Superior temporal gyrus (tissue), 1 donor: ENCODE measurements at regions not wholly inside any gene's neighbourhood (a gene's known extent, or its start where the extent isn't known, plus 50 kb on each side); places are given as distances from the start of the nearest gene placed in this dataset.

Experiments
- DNase-seq: peaks from one replicate; pipeline ENCODE4 v3.0.0-alpha.2; 2016; ENCODE audit errors: extremely low spot score

DNA sequence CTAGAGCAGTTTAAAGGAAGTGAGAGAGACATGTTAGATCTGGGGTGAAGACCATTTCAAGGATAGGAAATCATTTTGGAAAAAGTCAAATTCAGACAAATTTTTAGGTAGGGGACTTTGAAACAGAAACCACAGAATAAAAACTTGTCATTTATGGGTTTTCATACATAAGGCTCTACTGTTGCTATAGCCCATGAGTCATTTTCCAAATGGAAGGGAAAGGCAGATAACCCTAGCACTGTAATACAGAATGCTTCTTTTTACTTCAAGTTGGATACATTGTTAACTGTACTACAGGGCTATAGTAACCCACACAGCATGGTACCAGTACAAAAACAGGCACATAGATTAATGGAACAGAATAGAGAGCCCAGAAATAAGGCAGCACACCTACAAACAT, 455.4 kb downstream of the EBF1 start:
- no peak for DNase-seq

DNA sequence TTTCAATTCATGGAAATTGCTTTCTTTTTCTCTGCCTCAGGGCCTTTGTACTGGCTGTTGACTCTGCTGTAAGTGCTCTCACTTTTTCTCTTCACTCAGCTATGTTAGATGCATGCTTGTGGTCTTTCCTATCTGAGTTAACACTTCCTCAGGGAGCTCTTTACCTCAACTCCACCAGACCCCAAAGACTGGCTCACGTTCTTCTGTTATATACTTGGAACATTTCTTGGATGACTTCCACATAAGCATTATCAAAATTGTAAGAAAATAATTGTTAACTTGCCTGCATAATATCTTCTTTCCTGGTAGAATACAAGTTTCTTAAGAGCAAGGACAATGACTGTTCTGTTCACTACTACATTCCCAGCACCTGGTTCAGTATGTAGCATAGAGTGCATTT, 455.9 kb downstream of the EBF1 start:
- DNase-seq = no peak

DNA sequence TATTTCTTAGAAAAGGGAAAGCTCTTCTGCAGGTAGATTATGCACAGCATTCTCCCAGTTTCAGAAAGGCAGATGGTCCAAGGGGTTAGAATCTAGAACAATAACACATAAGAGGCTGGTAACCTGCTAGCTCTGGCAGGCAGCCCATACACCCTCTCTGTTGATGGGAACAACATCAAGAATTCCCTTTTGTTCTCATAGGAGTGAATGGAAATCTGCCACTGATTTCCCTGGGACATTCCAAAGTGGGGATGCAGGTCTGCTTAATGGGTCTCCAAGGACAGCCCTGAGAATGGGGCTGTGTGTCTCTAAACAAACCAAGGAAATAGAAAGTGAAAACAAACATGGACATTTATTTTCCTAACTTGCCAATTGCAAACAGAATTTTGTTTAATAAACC, 456.8 kb downstream of the EBF1 start:
- no peak for DNase-seq

DNA sequence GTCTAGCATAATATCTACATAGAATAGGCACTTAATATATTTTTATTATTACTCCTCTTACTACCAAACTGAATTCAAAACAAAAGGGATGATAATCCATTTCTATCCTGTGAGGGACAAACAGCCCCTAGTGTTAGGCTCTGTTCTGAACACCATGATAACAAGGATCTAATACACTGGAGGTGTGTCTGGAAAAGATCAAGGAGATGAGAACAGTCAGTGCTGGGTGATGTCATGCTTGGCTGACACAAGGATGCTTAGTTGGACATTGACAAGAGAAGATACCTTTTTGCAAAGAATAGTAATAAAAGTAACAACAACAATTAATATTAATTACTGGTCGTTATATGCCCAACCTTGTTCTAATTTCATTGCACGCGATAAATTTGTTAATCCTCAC, 458.7 kb downstream of the EBF1 start:
- no peak for DNase-seq

DNA sequence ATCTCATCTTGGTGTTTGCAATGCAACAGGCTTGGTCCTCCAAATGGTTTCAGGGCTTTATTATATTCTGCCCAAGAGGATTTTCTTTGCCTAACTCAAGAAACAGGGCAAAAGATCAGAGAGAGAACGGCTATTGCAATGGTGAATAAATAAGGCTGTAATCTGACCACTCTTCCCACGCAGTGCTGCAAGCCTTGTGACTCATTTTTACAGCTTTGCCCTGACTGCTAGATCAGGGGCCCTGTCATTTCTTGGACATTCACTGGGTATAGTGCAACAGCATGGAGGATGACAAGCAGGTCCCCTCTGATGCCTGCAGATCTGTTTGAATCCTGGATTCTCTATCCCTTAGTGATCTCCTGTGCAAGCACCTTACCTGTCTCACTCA, 459.1 kb downstream of the EBF1 start:
- DNase-seq = no peak

DNA sequence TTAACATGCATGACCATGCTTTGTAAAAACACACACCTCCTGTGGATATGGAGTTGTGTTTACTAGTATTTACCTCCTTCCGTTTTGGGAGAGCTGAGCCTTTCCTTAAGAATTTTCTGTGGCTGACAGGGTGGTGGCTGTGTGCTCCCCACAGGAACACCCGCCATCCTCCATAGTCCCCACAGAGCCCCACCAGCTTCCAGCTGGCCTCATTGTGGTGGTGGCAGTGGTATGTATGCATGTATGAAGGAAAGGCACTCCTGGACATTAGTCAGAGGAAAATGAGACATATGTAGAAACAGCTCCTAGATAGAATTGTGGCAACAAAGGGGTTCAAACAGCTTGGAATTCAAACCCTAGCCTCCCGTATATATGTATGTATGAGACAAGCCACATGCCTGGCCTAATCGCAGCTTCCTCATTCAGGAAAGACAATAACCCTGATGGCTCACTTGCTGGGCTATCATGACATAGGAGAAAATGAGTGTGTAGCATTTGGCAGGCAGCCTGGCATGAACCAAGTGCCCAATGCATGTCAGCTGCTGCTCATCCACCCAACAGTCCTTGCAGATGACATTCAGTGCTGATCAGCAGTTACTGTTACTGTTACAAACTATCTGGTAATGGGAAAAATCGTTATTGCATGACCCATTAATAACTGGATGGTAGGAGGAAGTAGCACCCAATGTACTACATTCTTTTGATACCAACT, 459.7 kb downstream of the EBF1 start:
- no peak for DNase-seq

DNA sequence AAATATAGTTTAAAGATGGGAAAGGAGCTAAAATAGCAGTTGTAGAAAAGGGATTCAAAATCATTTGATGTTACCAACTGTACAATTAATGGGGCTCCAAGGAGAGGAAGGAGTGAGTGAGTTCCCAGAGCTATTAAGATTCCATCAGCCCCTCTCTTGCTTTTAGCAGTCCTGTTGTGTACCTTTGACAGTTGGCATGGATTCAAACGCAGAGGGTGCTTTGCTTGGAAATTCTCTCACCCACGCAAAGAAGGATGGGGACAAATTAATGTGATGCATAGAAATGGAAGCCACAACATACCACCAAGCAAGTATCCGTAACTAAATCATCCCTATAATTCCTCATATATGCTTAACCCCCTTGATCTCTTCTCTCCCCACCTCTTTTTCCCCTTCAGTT, 461.3 kb downstream of the EBF1 start:
- no peak for DNase-seq

DNA sequence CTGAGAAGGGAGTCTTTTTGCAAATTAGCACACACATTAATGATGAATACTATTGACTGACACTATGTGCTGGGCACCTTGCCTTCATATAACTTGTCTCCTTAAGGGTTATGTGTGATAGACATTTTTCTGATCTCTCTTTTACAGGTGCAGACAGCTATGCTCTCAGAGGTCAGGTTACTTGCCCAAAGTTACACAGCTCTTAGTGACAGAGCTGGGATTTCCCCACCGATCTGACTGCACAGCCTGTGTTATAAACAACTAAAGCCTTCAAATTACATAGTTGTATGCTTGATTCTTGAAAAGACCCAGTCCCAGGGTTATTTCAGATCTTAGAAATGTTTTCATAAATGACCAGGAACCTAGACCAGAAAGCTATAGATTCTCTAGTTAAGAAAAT, 462.7 kb downstream of the EBF1 start:
- DNase-seq = no peak

DNA sequence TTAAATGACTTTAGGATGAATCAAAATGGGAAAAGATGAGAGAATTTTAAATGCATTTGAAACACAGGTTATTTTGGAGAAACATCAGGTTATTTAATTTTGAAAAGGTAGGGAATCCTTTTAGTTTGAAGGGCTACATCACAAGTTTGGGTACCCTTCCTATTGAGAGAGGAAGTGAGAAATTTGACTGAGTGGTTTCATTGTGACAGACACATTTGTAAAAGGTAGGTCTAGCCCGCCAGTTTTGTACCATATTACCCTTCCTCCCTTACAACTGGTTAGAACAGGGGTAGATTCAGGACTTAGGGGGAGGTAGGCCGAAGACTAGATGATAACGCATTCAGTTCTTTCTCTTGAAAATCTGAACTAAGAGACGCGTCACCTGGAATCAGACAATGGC, 464.2 kb downstream of the EBF1 start:
- no peak for DNase-seq

DNA sequence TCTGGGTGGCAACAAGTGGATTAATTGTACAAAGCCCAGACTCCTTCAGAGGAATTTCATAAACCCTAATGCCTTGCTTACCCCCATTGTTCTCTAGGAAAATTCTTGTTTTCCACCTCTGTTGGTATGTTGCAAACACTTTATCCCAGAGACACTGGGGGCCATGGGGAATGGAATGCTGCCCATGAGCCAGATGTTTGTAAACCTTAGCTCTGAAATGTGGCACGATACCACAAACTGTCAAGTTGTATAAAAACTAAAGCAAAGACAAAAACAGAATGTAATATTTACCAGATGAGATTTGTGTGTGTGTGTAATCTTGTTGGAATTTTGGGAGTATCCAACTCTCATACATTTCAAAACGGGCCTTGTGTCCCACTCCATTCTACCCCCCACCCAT, 465.0 kb downstream of the EBF1 start:
- no peak for DNase-seq

DNA sequence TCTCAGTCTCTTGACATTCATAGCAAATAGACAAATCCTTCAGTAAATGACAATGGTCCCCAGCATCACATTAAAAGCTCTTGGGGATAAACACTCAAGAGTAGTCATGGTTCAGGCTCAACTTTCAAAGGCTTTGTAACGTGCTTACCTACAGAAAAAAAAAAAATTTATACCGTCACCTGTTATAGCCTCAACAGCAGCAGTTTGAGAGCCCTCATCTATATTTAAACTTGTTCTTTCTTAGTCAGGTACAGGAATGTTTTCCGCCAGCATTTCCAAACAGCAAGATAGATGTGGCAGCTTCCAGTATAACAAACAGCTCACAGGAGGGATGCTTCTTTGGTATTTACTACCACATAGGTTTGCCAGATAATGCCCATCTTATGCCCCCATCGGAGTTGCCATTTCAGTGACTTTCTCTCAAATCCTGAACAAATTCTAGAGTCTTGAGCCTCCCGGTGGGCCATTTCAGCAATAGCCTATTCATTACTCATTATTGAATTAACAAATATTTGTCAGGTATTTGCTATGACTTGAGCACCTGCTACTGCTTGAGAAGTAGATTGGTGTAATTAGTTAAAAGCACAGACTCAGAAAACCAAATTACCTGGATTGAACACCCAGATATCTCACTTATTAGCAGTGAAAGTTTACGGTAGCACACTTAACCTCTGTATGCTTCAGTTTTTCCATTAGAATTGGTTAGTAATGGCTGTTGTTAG, 470.0 kb downstream of the EBF1 start:
- DNase-seq = no peak

DNA sequence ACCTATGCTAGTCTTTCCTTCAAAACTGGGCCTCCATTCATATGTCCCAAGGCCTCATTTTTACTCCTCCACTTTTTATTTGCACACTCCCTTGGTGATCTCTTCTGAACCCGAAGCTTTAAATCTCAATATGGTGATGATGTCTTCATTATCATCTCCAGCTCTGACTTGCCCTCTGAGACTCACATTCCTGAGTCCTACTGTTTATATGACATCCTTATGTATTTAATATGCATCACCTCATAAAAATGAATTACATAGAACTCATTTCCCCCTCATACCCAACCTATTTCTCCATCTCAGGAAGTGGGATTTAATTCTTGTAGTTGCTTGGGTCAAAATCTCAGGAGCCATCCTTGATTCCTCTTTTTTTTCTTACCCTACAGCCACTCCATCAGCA, 473.0 kb downstream of the EBF1 start:
- DNase-seq = no peak

DNA sequence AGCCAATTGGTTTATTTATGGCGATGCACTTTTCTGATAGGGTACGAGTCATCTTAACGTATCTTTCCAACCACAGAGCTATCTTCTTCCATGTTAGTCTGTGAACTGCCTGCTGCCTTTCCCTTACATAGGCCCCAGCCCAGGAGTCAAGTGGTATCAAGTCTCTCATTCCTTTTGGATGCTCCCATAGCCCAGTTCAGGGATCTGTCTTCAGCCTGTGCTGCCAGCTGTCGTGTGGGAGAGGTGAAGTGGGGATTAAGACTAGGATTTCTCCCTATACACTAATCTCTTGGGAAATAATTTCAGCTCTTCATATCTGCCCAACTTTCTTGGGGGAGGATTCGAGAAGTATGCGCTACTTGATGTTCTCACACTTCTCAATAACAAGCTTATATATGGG, 475.7 kb downstream of the EBF1 start:
- no peak for DNase-seq

DNA sequence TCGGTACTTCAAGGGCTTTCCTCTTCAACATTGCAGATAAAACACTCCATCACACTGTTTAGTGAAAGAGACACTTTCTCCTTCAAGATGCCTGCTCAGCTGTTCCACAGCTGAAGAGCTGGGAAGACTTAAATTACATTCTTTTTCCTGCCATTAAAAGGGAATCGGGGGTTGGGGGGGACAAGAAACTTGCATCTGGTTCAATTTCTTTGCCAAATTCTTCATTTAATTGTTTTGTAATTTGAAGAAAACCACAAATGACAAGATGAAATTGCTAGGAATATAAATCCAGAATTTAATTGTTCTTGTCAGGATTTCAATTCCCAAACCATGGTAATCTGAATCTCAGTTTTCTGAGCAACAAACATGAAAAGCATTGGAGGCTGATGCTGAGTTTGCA, 478.3 kb downstream of the EBF1 start:
- DNase-seq = no peak

DNA sequence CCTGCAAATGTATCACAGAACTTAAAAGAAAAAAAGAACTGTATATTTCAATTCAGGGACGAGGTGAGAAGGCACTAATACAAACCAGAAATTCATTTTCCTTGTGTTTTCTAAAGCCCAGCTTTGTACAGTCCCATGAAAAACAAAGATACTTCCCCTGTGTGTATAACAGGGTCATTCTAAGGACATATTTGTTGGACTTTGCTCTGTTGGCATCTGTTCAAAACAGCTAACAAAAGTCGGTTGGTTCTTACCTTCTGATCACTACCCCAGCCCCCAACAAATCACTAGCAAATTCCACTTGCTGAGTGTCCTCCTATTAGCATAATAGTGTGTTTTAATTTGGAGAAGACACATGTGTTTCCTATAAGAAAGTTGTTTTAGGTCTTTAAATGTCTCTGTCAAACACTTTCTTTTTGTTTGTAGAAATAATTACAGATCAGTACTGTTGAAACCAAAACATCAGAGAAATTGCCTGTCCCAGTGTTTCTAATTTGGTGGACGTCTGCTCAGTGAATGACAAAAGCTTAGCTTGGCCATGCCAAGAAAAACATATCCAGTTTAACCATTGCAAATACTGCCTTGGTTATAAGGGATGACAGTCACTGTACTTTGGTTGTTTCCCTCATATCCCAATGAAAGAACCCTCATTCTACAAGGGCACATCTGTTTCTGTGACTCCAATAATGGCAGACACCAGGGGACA, 480.5 kb downstream of the EBF1 start:
- no peak for DNase-seq

DNA sequence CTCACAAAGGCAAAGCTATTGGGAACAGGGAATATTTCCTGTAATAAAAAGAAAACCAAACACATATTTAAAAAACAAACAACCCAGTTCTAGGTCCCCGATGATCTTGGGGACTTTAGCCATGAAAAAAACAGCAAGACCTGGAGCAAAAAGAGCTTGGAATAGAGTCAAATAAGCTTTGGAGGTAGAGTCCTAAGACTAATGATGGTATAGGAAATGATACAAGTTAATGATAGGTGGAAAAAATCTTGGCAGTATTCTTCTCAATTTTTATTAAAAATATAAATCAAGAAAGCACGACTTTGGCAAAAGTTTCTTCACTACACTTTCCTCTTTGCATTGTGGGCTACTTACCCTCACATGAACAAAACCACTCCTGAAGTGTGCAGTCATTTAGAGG, 481.5 kb downstream of the EBF1 start:
- DNase-seq = no peak

DNA sequence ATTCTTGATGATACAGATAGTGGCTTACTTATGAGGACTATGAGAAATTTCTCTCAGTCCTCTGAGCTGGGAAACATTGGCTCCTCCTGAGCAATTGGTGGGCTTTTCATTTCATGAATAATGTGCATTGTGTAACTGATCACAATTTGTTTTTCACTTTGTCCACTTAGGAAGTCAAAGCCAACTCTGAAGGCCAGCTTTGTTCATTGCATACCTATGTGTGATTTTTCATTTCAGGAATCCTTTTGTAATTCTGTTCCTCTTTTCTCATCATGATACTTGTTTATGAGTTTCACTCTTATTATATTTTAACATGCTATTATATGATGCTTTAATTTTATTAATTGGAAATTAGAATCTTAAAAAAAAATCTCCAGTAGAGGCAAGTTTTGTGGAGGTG, 483.0 kb downstream of the EBF1 start:
- no peak for DNase-seq

DNA sequence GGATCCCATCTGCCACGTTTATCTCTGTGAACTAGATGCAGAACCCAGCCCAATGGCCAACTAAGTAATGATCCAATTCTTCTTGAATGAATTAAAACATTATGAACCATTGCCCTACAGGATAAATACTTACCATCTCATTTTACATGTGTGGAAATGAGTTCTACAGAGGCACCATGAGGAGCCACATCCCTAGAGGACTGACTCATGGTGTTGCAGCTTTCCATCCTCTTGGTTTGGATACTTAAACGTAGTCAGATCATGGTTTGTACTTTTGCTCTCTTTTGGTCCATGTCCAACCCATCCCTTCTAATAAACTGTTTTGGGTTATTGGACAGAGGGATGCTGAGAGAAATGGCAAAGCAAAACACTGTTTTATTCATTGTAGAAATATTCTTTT, 484.8 kb downstream of the EBF1 start:
- no peak for DNase-seq

DNA sequence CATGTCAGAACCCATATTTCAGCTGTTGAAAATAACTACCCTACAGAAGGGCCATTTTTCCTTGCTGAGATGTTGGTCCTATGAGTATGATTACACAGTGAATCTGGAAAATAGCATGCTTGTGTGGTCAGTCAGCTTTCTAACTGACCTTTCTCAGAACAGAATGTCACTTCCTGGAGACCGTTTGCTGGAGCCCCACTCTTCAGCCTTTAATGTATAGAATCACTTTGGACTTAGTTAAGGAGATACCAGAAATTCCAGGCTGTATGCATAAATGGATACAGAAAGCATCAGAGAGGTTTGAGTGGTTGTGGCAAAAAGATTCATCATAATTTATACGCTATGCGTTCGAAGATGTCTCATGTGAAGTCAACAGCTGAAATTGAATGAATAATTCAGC, 488.1 kb downstream of the EBF1 start:
- DNase-seq = no peak

DNA sequence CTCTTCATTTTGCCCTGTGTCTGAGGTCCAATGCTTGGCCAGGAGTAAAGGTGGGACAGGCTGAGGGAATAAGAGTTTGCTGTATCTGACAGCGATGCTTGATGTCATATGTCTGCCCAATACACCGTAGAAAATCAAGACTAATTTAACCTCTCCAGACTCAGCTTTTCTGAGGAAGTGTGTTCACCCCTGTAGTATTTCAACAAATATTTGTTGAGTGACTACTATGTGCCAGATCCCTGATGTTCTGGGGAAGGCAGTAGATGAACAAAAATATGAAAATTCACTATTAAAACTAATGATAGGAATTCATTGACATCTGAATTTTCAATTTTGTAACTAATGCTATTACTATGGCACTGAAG, 489.7 kb downstream of the EBF1 start:
- no peak for DNase-seq

DNA sequence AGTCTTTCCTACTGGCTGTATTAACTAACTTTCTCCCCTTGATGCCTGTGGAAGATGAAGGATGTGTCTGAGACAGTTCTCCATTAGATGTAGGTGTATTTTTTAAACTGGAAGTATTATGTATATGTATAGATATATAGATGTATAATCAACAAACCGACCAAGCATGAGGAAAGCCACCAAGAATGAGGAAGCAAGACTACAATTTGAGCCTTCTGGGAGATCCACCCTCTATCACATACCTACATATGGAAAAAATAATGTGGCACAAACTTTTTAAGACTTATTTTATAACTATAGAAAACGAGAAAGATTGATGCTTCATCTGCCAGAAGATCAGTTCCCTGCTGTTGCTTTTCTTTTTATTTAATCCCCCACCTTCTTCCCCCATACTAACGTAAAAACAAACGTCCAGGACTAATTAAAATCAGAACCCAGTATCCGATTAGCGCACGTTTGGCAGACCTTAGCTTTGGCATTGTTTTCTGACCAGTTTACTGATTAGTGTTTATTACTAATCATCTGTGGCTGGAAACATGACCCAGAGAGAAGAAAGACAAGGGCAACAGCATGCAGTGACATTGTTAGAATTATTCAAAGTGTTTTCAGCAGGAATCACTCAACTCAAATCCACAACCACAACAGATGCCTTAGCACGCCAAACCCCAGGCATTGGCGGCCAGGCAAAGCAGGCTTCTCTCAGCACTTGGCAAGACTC, 490.2 kb downstream of the EBF1 start:
- no peak for DNase-seq

DNA sequence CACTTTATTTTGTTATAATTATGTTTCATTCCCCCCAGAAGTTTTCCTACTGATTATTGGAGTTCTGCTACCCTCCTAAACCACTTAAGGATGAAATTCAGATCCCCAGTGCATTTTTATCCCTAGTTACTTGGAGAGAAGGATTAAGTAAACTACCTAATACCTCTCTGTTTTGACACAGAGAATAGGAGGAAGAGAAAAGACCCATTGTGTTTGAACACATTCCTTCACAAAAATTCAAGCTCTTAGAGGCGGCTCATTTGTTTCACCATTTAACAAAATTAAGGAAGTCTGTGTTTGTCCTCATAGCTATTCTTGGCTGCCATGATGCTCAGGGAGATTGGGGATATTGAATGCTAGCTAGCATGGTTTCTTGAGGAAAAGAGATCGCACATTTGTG, 492.6 kb downstream of the EBF1 start:
- no peak for DNase-seq

DNA sequence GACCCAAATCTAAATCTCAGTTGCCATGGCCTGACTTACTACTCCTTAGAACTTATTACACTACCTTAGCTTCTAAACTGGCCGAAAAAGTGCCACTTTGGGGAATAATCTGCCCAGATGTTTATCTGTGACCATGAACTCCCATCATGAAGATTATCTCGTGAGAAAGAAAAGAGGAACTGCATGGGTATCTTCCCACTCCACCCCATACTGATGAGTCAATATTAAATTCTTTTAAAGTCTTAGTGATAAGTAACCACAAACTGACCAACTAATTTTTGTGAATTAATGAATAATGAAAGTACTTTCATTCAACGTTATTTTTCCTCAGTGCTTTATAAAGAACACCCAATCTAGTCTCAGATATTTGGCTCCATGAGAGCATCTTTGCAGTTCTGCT, 493.5 kb downstream of the EBF1 start:
- no peak for DNase-seq
